ENCODE measurements at regions not wholly inside any gene's neighbourhood (a gene's known extent, or its start where the extent isn't known, plus 50 kb on each side); places are given as distances from the start of the nearest gene placed in this dataset.

- TF ChIP-seq CTCF (IDR thresholded peaks at IDR 0.05; ENCODE audit: low read depth, low read length), result no peak
- no peak for DNase-seq (ENCODE audit: low read depth in 2 of 2)
- H3K4me3 ChIP-seq (replicated peaks in 1 of 2; ENCODE audit: low read depth in 2 of 2, low read length in 2 of 2), result no peak overlapping the region
Measured at GRCh38 chr6:110033101-110033500, 55.0 kb downstream of the GPR6 start.

GRCh38 chr6:110033749-110034666, 55.9 kb downstream of the GPR6 start:
- DNase-seq (ENCODE audit: low read depth in 2 of 2), result no peak
- H3K4me3 ChIP-seq (replicated peaks in 1 of 2; ENCODE audit: low read depth in 2 of 2, low read length in 2 of 2), result no peak overlapping the region
- no peak for TF ChIP-seq CTCF (IDR thresholded peaks at IDR 0.05; ENCODE audit: low read depth, low read length)

- TF ChIP-seq CTCF (IDR thresholded peaks at IDR 0.05; ENCODE audit: low read depth, low read length), result no peak
- no peak overlapping the region for H3K4me3 ChIP-seq (replicated peaks in 1 of 2; ENCODE audit: low read depth in 2 of 2, low read length in 2 of 2)
- DNase-seq (ENCODE audit: low read depth in 2 of 2), result no peak
Measured at GRCh38 chr6:110034667-110035036, 56.5 kb downstream of the GPR6 start.

GRCh38 chr6:110035321-110035720, 57.2 kb downstream of the GPR6 start:
- TF ChIP-seq CTCF (IDR thresholded peaks at IDR 0.05; ENCODE audit: low read depth, low read length), result no peak

GRCh38 chr6:110036408-110037302, 58.5 kb downstream of the GPR6 start:
- no peak overlapping the region for H3K4me3 ChIP-seq (replicated peaks in 1 of 2; ENCODE audit: low read depth in 2 of 2, low read length in 2 of 2)
- TF ChIP-seq CTCF (IDR thresholded peaks at IDR 0.05; ENCODE audit: low read depth, low read length), result no peak
- no peak for DNase-seq (ENCODE audit: low read depth in 2 of 2)

More at GRCh38 chr6:110035321-110035720, 57.2 kb downstream of the GPR6 start:
- no peak overlapping the region for H3K4me3 ChIP-seq (replicated peaks in 1 of 2; ENCODE audit: low read depth in 2 of 2, low read length in 2 of 2)
- DNase-seq (ENCODE audit: low read depth in 2 of 2), result no peak

GRCh38 chr6:110037726-110038295, 59.7 kb downstream of the GPR6 start:
- no peak for TF ChIP-seq CTCF (IDR thresholded peaks at IDR 0.05; ENCODE audit: low read depth, low read length)
- DNase-seq (ENCODE audit: low read depth in 2 of 2), result no peak
- H3K4me3 ChIP-seq (replicated peaks in 1 of 2; ENCODE audit: low read depth in 2 of 2, low read length in 2 of 2), result no peak overlapping the region
